Naive thymus-derived CD4-positive, alpha-beta T cell (primary cell): ENCODE measurements at regions not wholly inside any gene's neighbourhood (a gene's known extent, or its start where the extent isn't known, plus 50 kb on each side); places are given as distances from the start of the nearest gene placed in this dataset.
A peak's percentile ranks its signal among the peaks of the same experiment; 100 is the strongest.

Experiments used
- ATAC-seq: fragments of 150-1000 bp; cut with Tn5 transposase; 2 replicates; pipeline ENCODE4 v1.10.0; 2021; ENCODE audit warnings: mild to moderate bottlenecking, moderate library complexity
- CTCF ChIA-PET: fragments of 350-600 bp; sonication (Branson Sonifier 250); formaldehyde crosslinking; loops from one replicate; lab custom pipeline; 2021; ENCODE audit warnings: antibody characterized with exemption; lab: Charles Lee
- POLR2A ChIA-PET: fragments of 350-600 bp; sonication (Branson Sonifier 250); formaldehyde crosslinking; loops from one replicate; lab custom pipeline; 2021; ENCODE audit warnings: antibody characterized with exemption, inconsistent platforms; lab: Charles Lee
- DNase-seq, 9 donors: peaks; one replicate each; pipeline versions ENCODE4 v3.0.0 to v3.0.0-alpha.2; 2020 to 2022; ENCODE audit warnings: mixed read lengths in 1 of 9
- H3K27ac ChIP-seq: one replicate; pipeline ENCODE4 v1.7.0; 2013; ENCODE audit warnings: mild to moderate bottlenecking, low read depth, low read length, moderate library complexity
- H3K27me3 ChIP-seq, 2 donors: one replicate each; pipeline ENCODE4 v1.7.0; 2013; ENCODE audit warnings: low read length in 2 of 2, mild to moderate bottlenecking in 2 of 2, moderate library complexity in 2 of 2; ENCODE audit not compliant: control insufficient read depth in 2 of 2, insufficient read depth in 2 of 2
- H3K36me3 ChIP-seq, 3 experiments: 1 replicate in 2 of 3; 2 replicates in 1 of 3; pipeline ENCODE4 v1.7.0; 2013; ENCODE audit warnings: low read length in 3 of 3, mild to moderate bottlenecking in 3 of 3, moderate library complexity in 1 of 3; ENCODE audit not compliant: insufficient read depth in 3 of 3, control insufficient read depth in 2 of 3
- H3K4me1 ChIP-seq, 2 donors: one replicate each; pipeline ENCODE4 v1.7.0; 2013; ENCODE audit warnings: low read length in 2 of 2, mild to moderate bottlenecking in 2 of 2, moderate library complexity in 1 of 2; ENCODE audit not compliant: control insufficient read depth in 2 of 2, insufficient read depth in 2 of 2
- H3K4me3 ChIP-seq: 2 replicates; pipeline ENCODE4 v1.7.0; 2013; ENCODE audit warnings: mild to moderate bottlenecking, low read length
- H3K9me3 ChIP-seq, 3 experiments: 1 replicate in 2 of 3; 2 replicates in 1 of 3; pipeline ENCODE4 v1.7.0; 2013; ENCODE audit warnings: low read length in 3 of 3; ENCODE audit not compliant: control insufficient read depth in 2 of 3
- H3K27ac Mint-ChIP-seq, 9 donors: one replicate each; pipeline ENCODE4 v1.8.0; 2020 to 2022; ENCODE audit warnings: mixed read lengths in 9 of 9, mild to moderate bottlenecking in 8 of 9, moderate library complexity in 5 of 9, inconsistent platforms in 2 of 9
- H3K27me3 Mint-ChIP-seq, 5 donors: one replicate each; pipeline ENCODE4 v1.8.0; 2021 to 2022; ENCODE audit warnings: mixed read lengths in 5 of 5, mild to moderate bottlenecking in 1 of 5
- H3K36me3 Mint-ChIP-seq, 5 donors: one replicate each; pipeline ENCODE4 v1.8.0; 2020 to 2022; ENCODE audit warnings: mixed read lengths in 5 of 5, mild to moderate bottlenecking in 3 of 5, inconsistent platforms in 1 of 5
- H3K4me1 Mint-ChIP-seq, 7 donors: one replicate each; pipeline ENCODE4 v1.8.0; 2020 to 2022; ENCODE audit warnings: mixed read lengths in 7 of 7, mild to moderate bottlenecking in 3 of 7, inconsistent platforms in 1 of 7
- H3K4me3 Mint-ChIP-seq, 10 donors: one replicate each; pipeline ENCODE4 v1.8.0; 2020 to 2022; ENCODE audit warnings: mild to moderate bottlenecking in 10 of 10, mixed read lengths in 10 of 10, moderate library complexity in 6 of 10, inconsistent platforms in 2 of 10
- H3K9me3 Mint-ChIP-seq, 11 donors: one replicate each; pipeline ENCODE4 v1.8.0; 2020 to 2022; ENCODE audit warnings: mixed read lengths in 11 of 11, mild to moderate bottlenecking in 4 of 11, inconsistent platforms in 1 of 11, moderate library complexity in 1 of 11
- intact Hi-C, 2 donors: fragments of 100-400 bp; cut with micrococcal nuclease; formaldehyde crosslinking; loops; one replicate each; pipeline ENCODE4 v1.15.1; 2023

DNA sequence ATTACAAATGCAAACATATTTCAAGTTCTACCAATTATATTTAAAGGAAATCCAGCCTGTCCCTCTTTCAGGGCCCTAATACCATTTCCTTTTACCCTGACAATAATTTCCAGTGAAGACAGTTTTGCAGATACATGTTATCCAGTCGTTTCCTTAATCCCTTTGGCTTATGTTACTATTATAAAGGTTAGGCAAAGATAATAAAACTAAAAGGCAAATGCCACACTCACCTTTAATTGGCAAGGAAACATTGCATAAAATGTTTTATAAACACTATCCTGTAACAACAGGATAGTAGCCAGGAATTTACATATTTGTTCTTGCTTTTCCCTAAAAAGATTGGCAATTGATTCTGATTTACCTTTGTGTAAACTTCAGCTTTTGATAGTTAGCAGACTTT is 168.7 kb downstream of the AEBP2 start:
- POLR2A ChIA-PET = no interaction called here
- intact Hi-C loops = no loop called here
- Mint-ChIP-seq H3K27ac (no peak overlapping the region), H3K4me3 (no peak overlapping the region), H3K9me3 (peaks cover 0 to 16% (median 5%) of the 10 kb centered on the region in 11 donors), H3K27me3 (no peaks in the 10 kb centered on the region), H3K4me1 (no peaks in the 10 kb centered on the region), H3K36me3 (peaks cover 0 to 53% (median 37%) of the 10 kb centered on the region in 5 donors)
- H3K27ac ChIP-seq = no peak overlapping the region
- H3K9me3 ChIP-seq = no peaks in the 10 kb centered on the region
- no peaks in the 10 kb centered on the region for H3K4me1 ChIP-seq
- no peaks in the 10 kb centered on the region for H3K27me3 ChIP-seq
- no peaks in the 10 kb centered on the region for H3K36me3 ChIP-seq
- DNase-seq = no peak
- CTCF ChIA-PET = no interaction called here
- no peak overlapping the region for H3K4me3 ChIP-seq
- ATAC-seq = no peak

DNA sequence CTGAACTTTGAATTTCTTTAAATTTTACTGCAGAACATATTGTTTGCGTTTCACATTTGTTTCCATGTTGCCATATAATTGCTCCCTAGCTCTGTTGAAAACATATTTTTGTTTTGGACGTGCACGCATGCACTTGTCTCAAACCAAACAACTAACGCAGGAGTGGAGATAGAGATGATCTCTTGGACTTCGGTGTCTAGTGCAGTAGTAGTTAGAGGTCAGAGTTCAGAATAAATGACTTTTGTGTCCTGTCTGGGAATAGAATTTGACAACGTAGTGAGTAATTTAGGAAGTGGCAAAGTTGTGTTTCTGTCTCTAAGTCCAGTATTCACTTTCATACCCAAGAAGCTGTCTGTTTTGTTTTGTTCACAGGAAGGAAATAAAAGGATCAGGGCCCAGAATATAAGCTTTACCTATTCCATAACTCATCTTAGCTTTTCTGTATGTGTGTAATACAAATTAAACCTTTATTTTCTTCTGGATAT is 173.8 kb downstream of the AEBP2 start:
- H3K4me1 Mint-ChIP-seq = peaks cover 0 to 21% (median 14%) of the 10 kb centered on the region in 7 donors
- Histone ChIP-seq H3K4me1 (no peaks in the 10 kb centered on the region), H3K27ac (no peak overlapping the region), H3K27me3 (no peaks in the 10 kb centered on the region), H3K9me3 (no peaks in the 10 kb centered on the region), H3K4me3 (no peak overlapping the region), H3K36me3 (no peaks in the 10 kb centered on the region)
- CTCF ChIA-PET = no interaction called here
- intact Hi-C loops = no loop called here
- ATAC-seq (no peak), DNase-seq (no peak)
- no peak overlapping the region for H3K27ac Mint-ChIP-seq
- peaks cover 0 to 12% (median 3%) of the 10 kb centered on the region in 11 donors for H3K9me3 Mint-ChIP-seq
- H3K36me3 Mint-ChIP-seq = peaks cover 0 to 27% (median 20%) of the 10 kb centered on the region in 5 donors
- H3K4me3 Mint-ChIP-seq = no peak overlapping the region
- no peaks in the 10 kb centered on the region for H3K27me3 Mint-ChIP-seq
- POLR2A ChIA-PET = no interaction called here

DNA sequence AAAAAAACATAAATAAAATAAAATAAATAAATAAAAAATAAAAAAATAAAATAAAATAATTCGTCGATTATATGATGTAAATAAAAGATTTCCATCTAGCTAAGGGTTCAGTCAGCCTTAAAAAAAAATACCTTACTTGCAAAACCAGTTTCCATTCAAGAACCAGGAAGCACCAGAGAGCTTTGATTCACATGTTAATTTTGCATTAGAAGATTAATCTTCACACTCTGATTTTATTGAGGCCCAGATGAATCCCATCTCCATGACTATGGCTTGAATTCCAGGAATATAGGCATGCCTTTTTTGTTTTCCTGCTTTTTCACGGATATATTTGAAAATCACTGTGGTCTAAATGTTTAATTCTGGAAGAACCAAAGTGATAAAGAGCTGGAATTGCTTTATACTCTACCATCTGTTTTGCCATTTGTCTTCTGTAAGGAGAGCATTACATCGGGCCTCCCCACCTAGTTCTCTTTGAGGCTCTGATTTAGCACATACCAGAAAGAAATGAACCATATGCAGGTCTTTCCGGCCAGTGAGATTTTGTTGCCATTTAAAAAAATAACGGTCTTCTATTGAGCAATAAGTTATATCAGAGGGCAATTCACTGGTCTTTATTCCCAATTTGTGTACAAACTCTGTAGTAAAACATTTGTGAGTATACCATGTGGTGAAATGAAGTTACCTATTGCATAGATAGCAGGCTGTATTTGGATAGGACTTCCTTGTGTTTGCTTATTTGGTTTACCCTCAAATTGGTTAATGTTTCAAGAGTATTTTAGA is 175.5 kb downstream of the AEBP2 start:
- CTCF ChIA-PET = no interaction called here
- Mint-ChIP-seq H3K36me3 (peaks cover 0 to 26% (median 18%) of the 10 kb centered on the region in 5 donors), H3K4me3 (no peak overlapping the region), H3K27ac (no peak overlapping the region), H3K4me1 (peaks cover 0 to 21% (median 14%) of the 10 kb centered on the region in 7 donors), H3K9me3 (peaks cover 0 to 11% (median 3%) of the 10 kb centered on the region in 11 donors), H3K27me3 (no peaks in the 10 kb centered on the region)
- no peak overlapping the region for H3K27ac ChIP-seq
- DNase-seq (no peak), ATAC-seq (no peak)
- no peak overlapping the region for H3K4me3 ChIP-seq
- H3K9me3 ChIP-seq = no peaks in the 10 kb centered on the region
- POLR2A ChIA-PET = no interaction called here
- no peaks in the 10 kb centered on the region for H3K36me3 ChIP-seq
- no peaks in the 10 kb centered on the region for H3K4me1 ChIP-seq
- intact Hi-C loops = no loop called here
- H3K27me3 ChIP-seq = no peaks in the 10 kb centered on the region

DNA sequence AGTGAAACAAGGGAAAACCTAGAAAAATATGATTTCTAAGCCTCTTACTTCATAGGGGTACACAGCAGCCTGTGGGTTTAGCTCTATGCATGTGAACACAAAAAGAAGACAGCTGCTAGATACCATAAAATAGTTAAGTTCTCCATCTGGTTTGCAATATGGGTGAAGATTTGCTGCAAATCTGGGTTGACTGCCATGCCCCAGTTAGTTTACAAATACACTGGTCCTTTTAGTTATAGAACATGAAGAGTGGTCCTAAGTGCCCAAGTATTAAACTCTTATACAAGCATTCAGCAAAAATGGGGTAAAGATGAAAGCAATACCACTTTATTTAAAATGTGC is 176.1 kb downstream of the AEBP2 start:
- Mint-ChIP-seq H3K27ac (no peak overlapping the region), H3K4me1 (peaks cover 0 to 21% (median 14%) of the 10 kb centered on the region in 7 donors), H3K27me3 (no peaks in the 10 kb centered on the region), H3K9me3 (peaks cover 0 to 9% (median 3%) of the 10 kb centered on the region in 11 donors), H3K36me3 (peaks cover 0 to 23% (median 14%) of the 10 kb centered on the region in 5 donors), H3K4me3 (no peak overlapping the region)
- no peak overlapping the region for H3K27ac ChIP-seq
- no peak for ATAC-seq
- H3K36me3 ChIP-seq = no peaks in the 10 kb centered on the region
- CTCF ChIA-PET = no interaction called here
- intact Hi-C loops = no loop called here
- H3K9me3 ChIP-seq = no peaks in the 10 kb centered on the region
- no peaks in the 10 kb centered on the region for H3K4me1 ChIP-seq
- no peak for DNase-seq
- H3K27me3 ChIP-seq = no peaks in the 10 kb centered on the region
- POLR2A ChIA-PET = no interaction called here
- H3K4me3 ChIP-seq = no peak overlapping the region

DNA sequence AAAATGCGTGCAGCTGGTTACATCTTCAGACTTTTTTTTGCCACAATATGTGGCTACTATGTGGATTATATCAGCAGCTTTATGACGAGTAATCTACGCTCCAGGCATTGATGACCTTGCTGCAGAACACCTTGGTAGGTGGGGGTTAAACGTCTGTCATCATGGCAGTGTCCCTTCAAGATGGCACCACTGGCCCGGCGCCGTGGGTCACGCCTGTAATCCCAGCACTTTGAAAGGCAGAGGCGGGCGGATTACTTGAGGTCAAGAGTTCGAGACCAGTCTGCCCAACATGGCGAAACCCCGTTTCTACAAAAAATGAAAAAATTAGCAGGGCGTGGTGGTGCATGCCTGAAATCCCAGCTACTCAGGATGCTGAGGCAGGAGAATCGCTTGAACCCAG is 177.5 kb downstream of the AEBP2 start:
- intact Hi-C loops = no loop called here
- Histone ChIP-seq H3K36me3 (no peaks in the 10 kb centered on the region), H3K27me3 (no peaks in the 10 kb centered on the region), H3K4me1 (no peaks in the 10 kb centered on the region), H3K4me3 (no peak overlapping the region), H3K9me3 (no peaks in the 10 kb centered on the region), H3K27ac (no peak overlapping the region)
- peaks cover 0 to 17% (median 10%) of the 10 kb centered on the region in 5 donors for H3K36me3 Mint-ChIP-seq
- H3K4me1 Mint-ChIP-seq = peaks cover 0 to 21% (median 14%) of the 10 kb centered on the region in 7 donors
- no peak overlapping the region for H3K27ac Mint-ChIP-seq
- CTCF ChIA-PET = interaction anchor here (0.6 kb wide), 1 partner anchor 11 kb away, joined by 3 read pairs; no protein-coding TSS in a partner anchor
- DNase-seq (no peak), ATAC-seq (no peak)
- no peaks in the 10 kb centered on the region for H3K27me3 Mint-ChIP-seq
- POLR2A ChIA-PET = no interaction called here
- H3K9me3 Mint-ChIP-seq = peaks cover 0 to 5% (median 0%) of the 10 kb centered on the region in 11 donors
- no peak overlapping the region for H3K4me3 Mint-ChIP-seq

DNA sequence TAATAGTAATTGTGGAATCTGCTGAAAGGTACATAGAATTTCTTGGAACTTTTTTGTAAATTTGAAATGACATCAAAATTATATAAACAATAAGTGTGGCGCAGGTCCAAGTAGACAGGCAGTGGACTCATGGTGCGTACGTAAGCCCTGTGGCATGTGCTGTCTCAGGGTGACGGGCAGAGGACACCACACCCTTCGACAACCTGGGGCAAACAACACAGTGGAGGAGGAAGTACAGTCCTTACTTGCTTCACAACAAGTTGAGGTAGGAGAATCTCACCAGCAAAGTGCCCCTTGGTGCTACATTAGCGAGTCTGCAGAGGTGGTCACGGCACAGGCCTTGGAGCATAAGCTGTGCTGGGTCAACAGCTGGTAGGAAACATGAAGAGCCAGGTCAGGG is 180.9 kb downstream of the AEBP2 start:
- H3K27ac Mint-ChIP-seq = no peak overlapping the region

More for the DNA sequence above, 180.9 kb downstream of the AEBP2 start:
- intact Hi-C loops = no loop called here
- peaks cover 0 to 4% (median 0%) of the 10 kb centered on the region in 5 donors for H3K36me3 Mint-ChIP-seq
- peak in 1 of 9 donors; percentile 8 for DNase-seq
- H3K27me3 Mint-ChIP-seq = peaks cover 0 to 1% (median 0%) of the 10 kb centered on the region in 5 donors
- Histone ChIP-seq H3K4me3 (no peak overlapping the region), H3K4me1 (no peaks in the 10 kb centered on the region), H3K36me3 (no peaks in the 10 kb centered on the region), H3K27ac (no peak overlapping the region), H3K9me3 (no peaks in the 10 kb centered on the region), H3K27me3 (no peaks in the 10 kb centered on the region)
- ATAC-seq = no peak
- H3K9me3 Mint-ChIP-seq = no peaks in the 10 kb centered on the region
- no peak overlapping the region for H3K4me3 Mint-ChIP-seq
- peaks cover 0 to 15% (median 13%) of the 10 kb centered on the region in 7 donors for H3K4me1 Mint-ChIP-seq
- ChIA-PET CTCF (no interaction called here), POLR2A (no interaction called here)
